B cell (primary cell): ENCODE measurements at regions not wholly inside any gene's neighbourhood (a gene's known extent, or its start where the extent isn't known, plus 50 kb on each side); places are given as distances from the start of the nearest gene placed in this dataset.

Source experiments
- CTCF ChIP-seq: fragments of 200-600 bp; IDR thresholded peaks from one replicate; pipeline ENCODE4 v1.8.0; 2022; ENCODE audit warnings: antibody characterized with exemption, mild to moderate bottlenecking
- EZH2 ChIP-seq: IDR thresholded peaks from 2 replicates; pipeline ENCODE4 v1.6.1; 2012; ENCODE audit warnings: borderline replicate concordance, low read depth, mild to moderate bottlenecking, moderate library complexity, low read length; ENCODE audit not compliant: insufficient read depth, poor library complexity, severe bottlenecking

- TF ChIP-seq CTCF (no peak), EZH2 (no peak)
Observed at GRCh38 chr12:95603351-95604145, 52.3 kb upstream of the USP44 start.
